HG03135 (cell line): ENCODE measurements at regions not wholly inside any gene's neighbourhood (a gene's known extent, or its start where the extent isn't known, plus 50 kb on each side); places are given as distances from the start of the nearest gene placed in this dataset.

Experiments
- ATAC-seq: cut with Tn5 transposase; IDR thresholded peaks from one replicate; pipeline ENCODE4 v1.9.1; 2021; ENCODE audit warnings: mild to moderate bottlenecking, moderate library complexity; ENCODE audit not compliant: unreplicated experiment

GRCh38 chr2:120453635-120453998, 107.7 kb downstream of the INHBB start:
- ATAC-seq, result no peak

- ATAC-seq, result no peak
Observed at GRCh38 chr2:120454654-120455385, 108.9 kb downstream of the INHBB start.

- no peak for ATAC-seq
Observed at GRCh38 chr2:120455390-120455789, 109.5 kb downstream of the INHBB start.

GRCh38 chr2:120456867-120457266, 110.9 kb downstream of the INHBB start:
- ATAC-seq, result no peak

GRCh38 chr2:120460511-120460910, 114.6 kb downstream of the INHBB start:
- ATAC-seq, result no peak

GRCh38 chr2:120461092-120461491, 115.2 kb downstream of the INHBB start:
- ATAC-seq, result no peak

- no peak for ATAC-seq
Observed at GRCh38 chr2:120461546-120462537, 115.9 kb downstream of the INHBB start.

GRCh38 chr2:120463527-120463926, 117.6 kb downstream of the INHBB start:
- ATAC-seq, result no peak

- ATAC-seq, result no peak
Observed at GRCh38 chr2:120463996-120464395, 118.1 kb downstream of the INHBB start.

- ATAC-seq, result no peak
Observed at GRCh38 chr2:120464448-120464931, 118.6 kb downstream of the INHBB start.

GRCh38 chr2:120465012-120465700, 119.2 kb downstream of the INHBB start:
- ATAC-seq, result no peak

- no peak for ATAC-seq
Observed at GRCh38 chr2:120465701-120465988, 119.7 kb downstream of the INHBB start.

GRCh38 chr2:120465989-120466703, 120.2 kb downstream of the INHBB start:
- ATAC-seq, result no peak

- ATAC-seq, result no peak
Observed at GRCh38 chr2:120466704-120467054, 120.7 kb downstream of the INHBB start.

- ATAC-seq, result no peak
Observed at GRCh38 chr2:120468136-120468535, 122.2 kb downstream of the INHBB start.

GRCh38 chr2:120469426-120469825, 123.5 kb downstream of the INHBB start:
- no peak for ATAC-seq

- ATAC-seq, result no peak
Observed at GRCh38 chr2:120470041-120470965, 124.4 kb downstream of the INHBB start.

GRCh38 chr2:120471166-120471565, 125.2 kb downstream of the INHBB start:
- no peak for ATAC-seq

- no peak for ATAC-seq
Observed at GRCh38 chr2:120472031-120472430, 126.1 kb downstream of the INHBB start.

GRCh38 chr2:120472891-120473309, 127.0 kb downstream of the INHBB start:
- no peak for ATAC-seq
